ENCODE measurements at regions not wholly inside any gene's neighbourhood (a gene's known extent, or its start where the extent isn't known, plus 50 kb on each side); places are given as distances from the start of the nearest gene placed in this dataset.

DNA sequence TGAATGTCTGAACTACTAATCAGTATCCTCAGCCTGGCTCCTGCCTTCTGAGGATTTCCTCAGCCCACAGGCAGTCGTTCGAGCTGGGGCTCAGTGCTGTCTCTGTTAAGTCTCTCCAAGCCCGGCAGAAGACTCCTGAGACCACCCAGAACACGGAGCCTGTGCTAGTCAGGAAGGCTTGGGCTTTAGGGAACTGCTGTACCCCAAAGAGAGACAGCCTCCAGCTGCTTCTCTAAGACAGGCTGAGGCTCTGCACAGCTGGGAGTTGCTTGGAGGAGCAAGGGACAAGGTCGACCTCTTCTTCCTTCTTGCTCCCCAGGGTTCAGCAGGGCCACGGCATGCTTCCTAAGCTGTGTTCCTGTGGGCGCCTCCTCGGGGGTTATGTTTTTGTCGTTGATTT lies 283.4 kb upstream of the MYT1L start:
- no peak for TF ChIP-seq CTCF (IDR thresholded peaks at IDR 0.05)
- no peak for TF ChIP-seq EZH2 (IDR thresholded peaks at IDR 0.05; ENCODE audit: borderline replicate concordance, insufficient read depth, low read depth, low read length, poor library complexity, severe bottlenecking)
